ENCODE measurements at regions not wholly inside any gene's neighbourhood (a gene's known extent, or its start where the extent isn't known, plus 50 kb on each side); places are given as distances from the start of the nearest gene placed in this dataset.

DNA sequence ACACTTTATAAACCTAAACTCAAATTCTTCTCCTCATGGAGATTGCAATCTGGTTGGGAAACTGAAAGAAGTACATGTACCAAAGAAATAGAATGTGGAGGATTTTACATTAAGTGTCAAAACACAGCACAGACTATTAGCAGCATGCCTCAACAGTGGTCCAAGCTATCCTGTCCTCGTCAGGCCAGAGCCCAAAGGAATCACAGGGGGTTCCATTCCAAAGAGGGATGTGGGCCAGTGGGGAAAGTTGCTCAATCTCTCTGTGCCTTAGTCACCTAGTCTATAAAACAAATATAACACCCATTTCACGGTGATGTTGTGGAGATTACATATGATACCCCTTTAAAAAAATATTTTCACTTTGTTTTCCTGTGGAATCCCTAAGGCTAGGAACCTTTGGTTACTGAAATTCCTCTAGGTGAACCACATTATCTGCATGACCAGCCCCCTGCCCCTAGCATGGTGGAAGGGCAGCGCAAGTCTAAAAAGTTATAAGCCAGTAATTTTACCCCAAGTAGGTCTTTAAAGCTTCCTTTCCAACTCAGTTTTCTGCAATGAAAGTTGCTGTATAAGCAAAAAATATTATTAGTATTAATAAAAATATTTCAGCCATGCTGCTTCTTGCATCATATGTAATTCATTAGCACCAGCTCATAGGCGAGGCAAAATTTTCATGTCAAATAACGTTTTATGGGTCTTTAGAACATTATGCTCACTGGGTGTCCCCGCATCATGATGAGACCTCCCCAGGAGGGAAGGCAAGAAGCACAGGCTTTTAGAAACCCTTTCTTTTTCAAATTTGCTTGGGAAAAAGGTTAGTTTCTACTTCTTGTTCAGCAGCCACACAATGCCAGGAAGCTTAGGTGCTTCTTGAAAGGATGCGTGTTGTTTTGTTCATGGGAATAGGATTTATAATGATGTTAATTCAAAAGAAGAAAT is 548.8 kb upstream of the PKN2 start:
- DNase-seq = no peak
- Histone ChIP-seq H3K27ac (no peak overlapping the region), H3K27me3 (no peaks in the 10 kb centered on the region), H3K36me3 (no peaks in the 10 kb centered on the region), H3K9me3 (no peaks in the 10 kb centered on the region), H3K4me3 (no peak overlapping the region), H3K4me1 (no peaks in the 10 kb centered on the region)
- in situ Hi-C loops (cut with MboI; ENCODE audit: low pct_ligation_motif_present in 1 of 4, low pct_unique_long_range_greater_than_20kb in 1 of 4, low sequenced_read_pairs in 3 of 4) (no loop called here), intact Hi-C loops (cut with DNase I; ENCODE audit: low total_unique reads) (no loop called here)
- TF ChIP-seq, protein P1, sequence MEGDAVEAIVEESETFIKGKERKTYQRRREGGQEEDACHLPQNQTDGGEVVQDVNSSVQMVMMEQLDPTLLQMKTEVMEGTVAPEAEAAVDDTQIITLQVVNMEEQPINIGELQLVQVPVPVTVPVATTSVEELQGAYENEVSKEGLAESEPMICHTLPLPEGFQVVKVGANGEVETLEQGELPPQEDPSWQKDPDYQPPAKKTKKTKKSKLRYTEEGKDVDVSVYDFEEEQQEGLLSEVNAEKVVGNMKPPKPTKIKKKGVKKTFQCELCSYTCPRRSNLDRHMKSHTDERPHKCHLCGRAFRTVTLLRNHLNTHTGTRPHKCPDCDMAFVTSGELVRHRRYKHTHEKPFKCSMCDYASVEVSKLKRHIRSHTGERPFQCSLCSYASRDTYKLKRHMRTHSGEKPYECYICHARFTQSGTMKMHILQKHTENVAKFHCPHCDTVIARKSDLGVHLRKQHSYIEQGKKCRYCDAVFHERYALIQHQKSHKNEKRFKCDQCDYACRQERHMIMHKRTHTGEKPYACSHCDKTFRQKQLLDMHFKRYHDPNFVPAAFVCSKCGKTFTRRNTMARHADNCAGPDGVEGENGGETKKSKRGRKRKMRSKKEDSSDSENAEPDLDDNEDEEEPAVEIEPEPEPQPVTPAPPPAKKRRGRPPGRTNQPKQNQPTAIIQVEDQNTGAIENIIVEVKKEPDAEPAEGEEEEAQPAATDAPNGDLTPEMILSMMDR (IDR thresholded peaks at IDR 0.05) = no peak
- TF ChIP-seq EP300 (IDR thresholded peaks at IDR 0.05; ENCODE audit: low read depth) (no peak), POLR2AphosphoS5 (IDR thresholded peaks at IDR 0.05) (no peak), POLR2A (IDR thresholded peaks at IDR 0.05) (no peak)
- WGBS, 2 donors (ENCODE audit: low coverage in 1 of 2) = 82 to 88% methylated on average over 7 of the region's 7 CpGs

DNA sequence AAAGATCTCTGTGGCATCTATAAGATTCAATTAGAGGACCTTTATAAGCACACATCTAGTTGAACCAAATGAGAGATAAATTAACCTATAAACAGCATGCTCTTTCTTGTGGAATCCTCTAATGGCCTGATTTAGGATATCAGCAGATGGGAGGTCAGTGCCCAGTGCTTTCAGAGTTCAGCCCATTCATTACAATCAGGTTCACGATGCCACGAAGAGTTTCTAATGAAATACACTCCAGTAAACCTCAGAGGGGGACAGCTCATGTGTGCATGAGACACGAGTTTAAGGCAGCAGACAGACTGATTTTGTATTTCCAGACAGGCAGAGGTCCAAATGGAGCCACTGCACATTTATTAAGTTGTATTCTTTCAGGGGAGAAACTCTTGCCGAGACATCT is 544.4 kb upstream of the PKN2 start:
- Histone ChIP-seq H3K4me1 (no peaks in the 10 kb centered on the region), H3K4me3 (no peak overlapping the region), H3K36me3 (no peaks in the 10 kb centered on the region), H3K27me3 (no peaks in the 10 kb centered on the region), H3K9me3 (no peaks in the 10 kb centered on the region), H3K27ac (no peak overlapping the region)
- 69% methylated on average over 4 of the region's 4 CpGs; no CpG with 5 or more reads in 1 of the 2 donors for WGBS, 2 donors (ENCODE audit: low coverage in 1 of 2)
- DNase-seq = no peak
- in situ Hi-C loops (cut with MboI; ENCODE audit: low pct_ligation_motif_present in 1 of 4, low pct_unique_long_range_greater_than_20kb in 1 of 4, low sequenced_read_pairs in 3 of 4) = no loop called here
- intact Hi-C loops (cut with DNase I; ENCODE audit: low total_unique reads) = no loop called here
- no peak for TF ChIP-seq POLR2AphosphoS5 (IDR thresholded peaks at IDR 0.05)

DNA sequence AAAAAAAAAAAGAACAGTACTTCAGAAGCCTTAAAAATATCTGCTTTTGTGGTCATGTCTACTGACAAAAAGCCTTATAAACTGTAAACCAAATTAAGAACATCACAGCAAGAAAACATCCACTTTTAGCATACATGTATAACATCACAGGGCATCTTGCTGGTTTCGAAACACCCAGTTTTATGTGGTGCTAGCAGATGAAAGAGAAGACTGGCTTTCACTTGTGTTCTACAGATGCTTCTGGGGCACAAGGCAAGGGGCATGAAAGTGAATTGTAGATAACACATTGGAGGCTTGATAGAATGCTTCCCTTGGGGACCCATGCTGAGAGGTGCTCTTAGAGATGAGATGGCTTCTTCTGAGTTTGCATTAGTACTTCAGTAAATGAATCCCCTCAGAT is 543.7 kb upstream of the PKN2 start:
- in situ Hi-C loops (cut with MboI; ENCODE audit: low pct_ligation_motif_present in 1 of 4, low pct_unique_long_range_greater_than_20kb in 1 of 4, low sequenced_read_pairs in 3 of 4) = no loop called here
- Histone ChIP-seq H3K36me3 (no peaks in the 10 kb centered on the region), H3K9me3 (no peaks in the 10 kb centered on the region), H3K4me3 (no peak overlapping the region), H3K27ac (no peak overlapping the region), H3K4me1 (no peaks in the 10 kb centered on the region), H3K27me3 (no peaks in the 10 kb centered on the region)
- intact Hi-C loops (cut with DNase I; ENCODE audit: low total_unique reads) = no loop called here
- no peak for DNase-seq
- 96% methylated on average over 1 of the region's 1 CpG; no CpG with 5 or more reads in 1 of the 2 donors for WGBS, 2 donors (ENCODE audit: low coverage in 1 of 2)
- TF ChIP-seq EP300 (IDR thresholded peaks at IDR 0.05; ENCODE audit: low read depth) (no peak), POLR2AphosphoS5 (IDR thresholded peaks at IDR 0.05) (no peak), POLR2A (IDR thresholded peaks at IDR 0.05) (no peak)
- TF ChIP-seq, protein P1 (IDR thresholded peaks at IDR 0.05) = no peak

DNA sequence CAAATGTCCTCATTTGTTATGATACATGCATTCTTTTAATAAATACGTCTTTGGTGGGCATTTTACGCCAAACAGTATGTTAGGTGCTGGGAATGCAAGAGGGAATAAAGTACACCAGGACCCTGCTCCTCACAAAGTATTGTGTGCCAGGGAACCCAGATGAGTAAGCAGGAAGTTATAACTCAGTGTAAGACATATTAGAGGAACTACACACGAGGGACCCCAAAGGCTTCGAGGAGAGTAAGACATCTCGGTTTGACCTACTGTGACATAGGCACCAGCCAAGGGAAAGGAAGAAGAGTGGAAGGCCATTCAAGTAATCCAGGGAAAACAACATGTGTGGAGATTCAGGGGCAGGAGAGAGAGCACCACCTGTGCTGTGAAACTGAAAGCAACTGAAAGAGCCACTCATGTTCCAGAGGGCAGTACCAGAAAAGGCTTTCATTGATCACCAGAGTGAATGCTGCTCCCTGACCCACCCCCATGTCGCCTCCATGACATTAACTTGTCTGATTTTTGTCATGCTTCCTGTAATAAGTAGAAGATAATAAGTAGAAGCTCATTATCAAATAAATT is 542.5 kb upstream of the PKN2 start:
- Histone ChIP-seq H3K9me3 (no peaks in the 10 kb centered on the region), H3K27me3 (no peaks in the 10 kb centered on the region), H3K36me3 (no peaks in the 10 kb centered on the region), H3K27ac (no peak overlapping the region), H3K4me1 (no peaks in the 10 kb centered on the region), H3K4me3 (no peak overlapping the region)
- 55 to 66% methylated on average over 6 of the region's 6 CpGs for WGBS, 2 donors (ENCODE audit: low coverage in 1 of 2)
- TF ChIP-seq POLR2AphosphoS5 (IDR thresholded peaks at IDR 0.05) (no peak), EP300 (IDR thresholded peaks at IDR 0.05; ENCODE audit: low read depth) (no peak), POLR2A (IDR thresholded peaks at IDR 0.05) (no peak)
- TF ChIP-seq, protein P1 (IDR thresholded peaks at IDR 0.05) = no peak
- intact Hi-C loops (cut with DNase I; ENCODE audit: low total_unique reads) (no loop called here), in situ Hi-C loops (cut with MboI; ENCODE audit: low pct_ligation_motif_present in 1 of 4, low pct_unique_long_range_greater_than_20kb in 1 of 4, low sequenced_read_pairs in 3 of 4) (no loop called here)
- no peak for DNase-seq
